GM19238 (cell line): ENCODE measurements at regions not wholly inside any gene's neighbourhood (a gene's known extent, or its start where the extent isn't known, plus 50 kb on each side); places are given as distances from the start of the nearest gene placed in this dataset.

ENCODE experiments used
- DNase-seq: peaks from one replicate; pipeline ENCODE4 v3.0.0; 2011; ENCODE audit warnings: low spot score; ENCODE audit not compliant: insufficient read length

- DNase-seq: no peak
Measured at GRCh38 chr18:11322716-11323115, 173.3 kb upstream of the PIEZO2 start.

- no peak for DNase-seq
Measured at GRCh38 chr18:11322006-11322405, 172.6 kb upstream of the PIEZO2 start.

- DNase-seq: no peak
Measured at GRCh38 chr18:11320986-11321385, 171.6 kb upstream of the PIEZO2 start.

GRCh38 chr18:11316546-11316945, 167.2 kb upstream of the PIEZO2 start:
- no peak for DNase-seq

GRCh38 chr18:11310476-11311086, 161.2 kb upstream of the PIEZO2 start:
- DNase-seq: no peak

GRCh38 chr18:11309172-11309571, 159.8 kb upstream of the PIEZO2 start:
- DNase-seq: no peak

- no peak for DNase-seq
Measured at GRCh38 chr18:11308499-11308898, 159.1 kb upstream of the PIEZO2 start.

GRCh38 chr18:11307716-11308115, 158.3 kb upstream of the PIEZO2 start:
- DNase-seq: no peak

GRCh38 chr18:11305507-11305906, 156.1 kb upstream of the PIEZO2 start:
- no peak for DNase-seq

GRCh38 chr18:11304928-11305327, 155.6 kb upstream of the PIEZO2 start:
- no peak for DNase-seq

GRCh38 chr18:11296946-11297345, 147.6 kb upstream of the PIEZO2 start:
- DNase-seq: no peak

GRCh38 chr18:11293794-11294193, 144.4 kb upstream of the PIEZO2 start:
- DNase-seq: no peak

- no peak for DNase-seq
Measured at GRCh38 chr18:11290786-11291185, 141.4 kb upstream of the PIEZO2 start.

GRCh38 chr18:11289248-11289647, 139.9 kb upstream of the PIEZO2 start:
- DNase-seq: no peak

- DNase-seq: no peak
Measured at GRCh38 chr18:11288401-11288800, 139.0 kb upstream of the PIEZO2 start.

GRCh38 chr18:11286431-11286830, 137.1 kb upstream of the PIEZO2 start:
- DNase-seq: no peak

- DNase-seq: no peak
Measured at GRCh38 chr18:11284811-11285210, 135.4 kb upstream of the PIEZO2 start.

GRCh38 chr18:11284349-11284748, 135.0 kb upstream of the PIEZO2 start:
- no peak for DNase-seq

- DNase-seq: no peak
Measured at GRCh38 chr18:11283479-11284161, 134.3 kb upstream of the PIEZO2 start.

GRCh38 chr18:11279461-11279860, 130.1 kb upstream of the PIEZO2 start:
- DNase-seq: no peak

- DNase-seq: no peak
Measured at GRCh38 chr18:11276678-11277077, 127.3 kb upstream of the PIEZO2 start.

GRCh38 chr18:11274144-11274794, 124.9 kb upstream of the PIEZO2 start:
- DNase-seq: no peak

GRCh38 chr18:11272516-11272915, 123.1 kb upstream of the PIEZO2 start:
- DNase-seq: no peak
